CD4-positive, alpha-beta T cell (primary cell): ENCODE measurements at regions not wholly inside any gene's neighbourhood (a gene's known extent, or its start where the extent isn't known, plus 50 kb on each side); places are given as distances from the start of the nearest gene placed in this dataset.

Experiments used
- ATAC-seq: fragments of 200-7000 bp; cut with Tn5 transposase; one replicate; pipeline ENCODE4 v1.10.0; 2022; ENCODE audit warnings: mild to moderate bottlenecking; ENCODE audit not compliant: poor library complexity
- CTCF ChIA-PET: fragments of 350-600 bp; sonication (Branson Sonifier 250); formaldehyde crosslinking; loops from one replicate; lab custom pipeline; 2021; ENCODE audit warnings: antibody characterized with exemption, inconsistent platforms; lab: Charles Lee
- POLR2A ChIA-PET: fragments of 350-600 bp; sonication (Branson Sonifier 250); formaldehyde crosslinking; loops from one replicate; lab custom pipeline; 2021; ENCODE audit warnings: antibody characterized with exemption, inconsistent platforms; lab: Charles Lee
- DNase-seq, 14 experiments: peaks; one replicate each; pipeline ENCODE4 v3.0.0-alpha.2; 2013 to 2020; ENCODE audit warnings: mixed read lengths in 2 of 14
- H3K27ac ChIP-seq, 2 donors: one replicate each; pipeline versions ENCODE4 v1.5.1 to v1.7.0; 2013; ENCODE audit warnings: low read length in 2 of 2, low read depth in 1 of 2, mild to moderate bottlenecking in 1 of 2
- H3K27me3 ChIP-seq, 2 experiments: 1 replicate in 1 of 2; 2 replicates in 1 of 2; pipeline versions ENCODE4 v1.6.1 to v1.7.0; 2013; ENCODE audit warnings: low read length in 2 of 2, control low read depth in 1 of 2, mild to moderate bottlenecking in 1 of 2, moderate library complexity in 1 of 2; ENCODE audit not compliant: insufficient read depth in 2 of 2, control insufficient read depth in 1 of 2
- H3K36me3 ChIP-seq: one replicate; pipeline ENCODE4 v1.6.1; 2013; ENCODE audit warnings: low read length, control low read depth; ENCODE audit not compliant: insufficient read depth
- H3K4me1 ChIP-seq: one replicate; pipeline ENCODE4 v1.6.1; 2013; ENCODE audit warnings: low read length, control low read depth; ENCODE audit not compliant: insufficient read depth
- H3K4me3 ChIP-seq: one replicate; pipeline ENCODE4 v1.5.1; 2013; ENCODE audit warnings: mild to moderate bottlenecking, low read length, moderate library complexity
- H3K9me3 ChIP-seq, 2 experiments: 1 replicate in 1 of 2; 2 replicates in 1 of 2; pipeline versions ENCODE4 v1.6.1 to v1.7.0; 2013; ENCODE audit warnings: low read length in 2 of 2, mild to moderate bottlenecking in 2 of 2, control low read depth in 1 of 2, moderate library complexity in 1 of 2; ENCODE audit not compliant: control insufficient read depth in 1 of 2, insufficient read depth in 1 of 2
- H3K27ac Mint-ChIP-seq: one replicate; pipeline ENCODE4 v1.8.0; 2020; ENCODE audit warnings: mixed read lengths
- H3K27me3 Mint-ChIP-seq: one replicate; pipeline ENCODE4 v1.8.0; 2021; ENCODE audit warnings: mixed read lengths
- H3K36me3 Mint-ChIP-seq: one replicate; pipeline ENCODE4 v1.8.0; 2021; ENCODE audit warnings: low read depth, mixed read lengths
- H3K4me1 Mint-ChIP-seq: one replicate; pipeline ENCODE4 v1.8.0; 2021; ENCODE audit warnings: low read depth, mixed read lengths
- H3K4me3 Mint-ChIP-seq: one replicate; pipeline ENCODE4 v1.8.0; 2020; ENCODE audit warnings: mild to moderate bottlenecking, mixed read lengths
- H3K9me3 Mint-ChIP-seq: one replicate; pipeline ENCODE4 v1.8.0; 2020; ENCODE audit warnings: mixed read lengths
- intact Hi-C, 2 experiments: fragments of 100-400 bp; cut with DNase I in 1 of 2; cut with micrococcal nuclease in 1 of 2; formaldehyde crosslinking; loops; one replicate each; pipeline versions ENCODE4 v1.15.1 to v1.9.0; 2023 to 2025; cut with DNase I, micrococcal nuclease
- TF ChIP-seq, protein P1 (sequence below): fragments of 200-600 bp; IDR thresholded peaks from one replicate; pipeline ENCODE4 v1.8.0; 2022; ENCODE audit warnings: antibody characterized with exemption, mild to moderate bottlenecking

DNA sequence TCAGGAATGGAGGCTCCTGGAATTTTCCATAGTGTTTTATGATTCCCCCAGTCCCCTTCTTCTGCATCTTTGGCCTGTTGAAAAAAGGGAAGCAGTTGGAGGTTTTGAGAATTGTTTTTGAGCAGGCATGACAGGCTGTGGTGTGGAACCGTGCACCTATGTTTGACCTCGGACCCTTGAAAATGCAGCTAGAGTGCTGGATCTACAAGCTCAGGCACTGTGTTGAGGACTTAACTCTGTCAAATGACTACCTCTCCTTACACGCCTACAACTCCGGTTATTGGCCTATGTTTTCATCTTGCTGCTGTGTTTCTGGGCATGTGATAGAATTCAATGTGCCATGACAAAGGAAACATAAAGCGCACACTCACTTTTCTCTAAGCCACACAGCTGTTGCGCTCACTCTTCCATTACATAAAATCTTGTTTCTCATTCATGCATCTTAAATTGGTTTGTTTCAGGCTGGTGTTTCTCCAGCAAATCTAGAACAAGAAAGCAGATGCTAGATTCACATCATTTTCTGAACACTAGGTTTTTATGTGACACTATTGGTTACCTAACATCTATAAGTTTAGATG is 616.6 kb downstream of the FGF9 start:
- peaks cover 10% of the 10 kb centered on the region for H3K27me3 Mint-ChIP-seq
- Histone ChIP-seq H3K27me3 (no peaks in the 10 kb centered on the region), H3K9me3 (no peaks in the 10 kb centered on the region), H3K4me1 (no peaks in the 10 kb centered on the region), H3K4me3 (no peak overlapping the region), H3K36me3 (no peaks in the 10 kb centered on the region), H3K27ac (no peak overlapping the region)
- H3K27ac Mint-ChIP-seq = no peak overlapping the region
- H3K9me3 Mint-ChIP-seq = no peaks in the 10 kb centered on the region
- ChIA-PET POLR2A (no interaction called here), CTCF (no interaction called here)
- H3K36me3 Mint-ChIP-seq = no peaks in the 10 kb centered on the region
- intact Hi-C loops = no loop called here
- ATAC-seq (no peak), DNase-seq (no peak)
- TF ChIP-seq, protein P1, sequence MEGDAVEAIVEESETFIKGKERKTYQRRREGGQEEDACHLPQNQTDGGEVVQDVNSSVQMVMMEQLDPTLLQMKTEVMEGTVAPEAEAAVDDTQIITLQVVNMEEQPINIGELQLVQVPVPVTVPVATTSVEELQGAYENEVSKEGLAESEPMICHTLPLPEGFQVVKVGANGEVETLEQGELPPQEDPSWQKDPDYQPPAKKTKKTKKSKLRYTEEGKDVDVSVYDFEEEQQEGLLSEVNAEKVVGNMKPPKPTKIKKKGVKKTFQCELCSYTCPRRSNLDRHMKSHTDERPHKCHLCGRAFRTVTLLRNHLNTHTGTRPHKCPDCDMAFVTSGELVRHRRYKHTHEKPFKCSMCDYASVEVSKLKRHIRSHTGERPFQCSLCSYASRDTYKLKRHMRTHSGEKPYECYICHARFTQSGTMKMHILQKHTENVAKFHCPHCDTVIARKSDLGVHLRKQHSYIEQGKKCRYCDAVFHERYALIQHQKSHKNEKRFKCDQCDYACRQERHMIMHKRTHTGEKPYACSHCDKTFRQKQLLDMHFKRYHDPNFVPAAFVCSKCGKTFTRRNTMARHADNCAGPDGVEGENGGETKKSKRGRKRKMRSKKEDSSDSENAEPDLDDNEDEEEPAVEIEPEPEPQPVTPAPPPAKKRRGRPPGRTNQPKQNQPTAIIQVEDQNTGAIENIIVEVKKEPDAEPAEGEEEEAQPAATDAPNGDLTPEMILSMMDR = no peak
- no peaks in the 10 kb centered on the region for H3K4me1 Mint-ChIP-seq
- no peak overlapping the region for H3K4me3 Mint-ChIP-seq

DNA sequence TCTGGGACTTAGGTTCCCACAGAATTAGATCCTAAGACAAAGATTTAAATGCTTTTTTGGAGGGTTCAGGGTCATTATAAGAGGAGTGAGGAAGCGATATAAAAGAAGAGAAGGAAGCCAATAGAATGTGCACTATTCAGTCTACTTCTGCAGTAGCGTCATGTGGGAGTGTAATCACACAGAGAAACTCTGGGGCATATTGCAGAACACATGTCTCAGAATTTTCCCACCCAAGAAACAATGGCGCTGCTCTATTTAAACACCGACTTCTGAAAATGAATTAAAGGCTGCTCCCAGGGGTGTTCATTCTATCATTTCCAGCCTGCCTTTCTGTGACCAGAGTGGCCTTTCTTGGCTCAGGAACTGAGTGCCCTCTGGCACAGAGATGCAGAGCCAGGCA is 617.6 kb downstream of the FGF9 start:
- Mint-ChIP-seq H3K9me3 (no peaks in the 10 kb centered on the region), H3K27me3 (peaks cover 10% of the 10 kb centered on the region), H3K4me3 (no peak overlapping the region), H3K36me3 (no peaks in the 10 kb centered on the region), H3K4me1 (no peaks in the 10 kb centered on the region), H3K27ac (no peak overlapping the region)
- ATAC-seq (no peak), DNase-seq (no peak)
- ChIA-PET CTCF (no interaction called here), POLR2A (no interaction called here)
- intact Hi-C loops = no loop called here
- H3K27ac ChIP-seq = no peak overlapping the region
- no peaks in the 10 kb centered on the region for H3K36me3 ChIP-seq
- no peak overlapping the region for H3K4me3 ChIP-seq
- no peaks in the 10 kb centered on the region for H3K4me1 ChIP-seq
- no peaks in the 10 kb centered on the region for H3K9me3 ChIP-seq
- TF ChIP-seq, protein P1 = no peak
- no peaks in the 10 kb centered on the region for H3K27me3 ChIP-seq

DNA sequence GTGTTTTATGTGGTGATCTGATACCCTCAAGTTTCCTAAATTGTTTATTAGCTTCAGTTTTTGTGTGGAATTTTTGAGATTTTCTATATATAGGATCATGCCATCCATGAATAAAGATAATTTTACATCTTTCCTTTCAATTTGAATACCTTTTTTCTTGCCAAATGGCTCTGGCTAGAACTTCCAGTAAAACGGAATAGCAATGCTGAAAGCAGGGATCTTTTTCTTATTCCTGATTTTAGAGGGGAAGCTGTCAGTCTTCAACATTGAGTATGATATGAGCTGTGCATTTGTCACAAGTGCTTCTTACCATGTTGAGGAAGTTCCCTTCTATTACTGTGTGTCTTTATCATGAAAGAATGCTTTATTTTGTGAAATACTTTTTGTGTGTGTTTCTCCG is 618.8 kb downstream of the FGF9 start:
- Mint-ChIP-seq H3K4me3 (no peak overlapping the region), H3K36me3 (no peaks in the 10 kb centered on the region), H3K27ac (no peak overlapping the region), H3K4me1 (no peaks in the 10 kb centered on the region), H3K9me3 (no peaks in the 10 kb centered on the region), H3K27me3 (peaks cover 10% of the 10 kb centered on the region)
- intact Hi-C loops = no loop called here
- no peaks in the 10 kb centered on the region for H3K27me3 ChIP-seq
- CTCF ChIA-PET = no interaction called here
- no peak overlapping the region for H3K4me3 ChIP-seq
- no peaks in the 10 kb centered on the region for H3K36me3 ChIP-seq
- TF ChIP-seq, protein P1 = no peak
- ATAC-seq = no peak
- no peak for DNase-seq
- no peak overlapping the region for H3K27ac ChIP-seq
- H3K4me1 ChIP-seq = no peaks in the 10 kb centered on the region
- POLR2A ChIA-PET = no interaction called here
- H3K9me3 ChIP-seq = no peaks in the 10 kb centered on the region
